ENCODE measurements at regions not wholly inside any gene's neighbourhood (a gene's known extent, or its start where the extent isn't known, plus 50 kb on each side); places are given as distances from the start of the nearest gene placed in this dataset.

- Histone ChIP-seq H3K4me3 (ENCODE audit: low read length in 2 of 2) (no peak overlapping the region), H3K27ac (ENCODE audit: low read depth, low read length) (no peak overlapping the region), H3K36me3 (ENCODE audit: insufficient read depth, low read length) (no peaks in the 10 kb centered on the region), H3K4me1 (ENCODE audit: insufficient read depth, low read length) (peaks cover 9% of the 10 kb centered on the region), H3K27me3 (ENCODE audit: insufficient read depth, low read length) (no peaks in the 10 kb centered on the region), H3K9me3 (ENCODE audit: control insufficient read depth in 1 of 2, low read length in 2 of 2) (no peaks in the 10 kb centered on the region)
- Mint-ChIP-seq H3K27me3 (no peaks in the 10 kb centered on the region), H3K4me3 (no peak overlapping the region), H3K36me3 (no peaks in the 10 kb centered on the region), H3K27ac (no peak overlapping the region), H3K4me1 (peaks cover 5 to 12% (median 10%) of the 10 kb centered on the region in 4 donors), H3K9me3 (peaks cover 0 to 3% (median 0%) of the 10 kb centered on the region in 8 donors)
- ChIA-PET CTCF (ENCODE audit: partially characterized antibody) (interaction anchor here (0.7 to 3.0 kb wide), 8 partner anchors 41 to 1819 kb away, joined by 3 to 35 read pairs (median 4); no protein-coding TSS in a partner anchor), POLR2A (ENCODE audit: partially characterized antibody) (no interaction called here)
- intact Hi-C loops (cut with micrococcal nuclease), result no loop called here
- no peak for DNase-seq
These were observed 391.6 kb upstream of the DPPA4 start for GRCh38 chr3:109728861-109729494.

- DNase-seq, result peak; percentile 58 to 66 (median 62)
- ChIA-PET POLR2A (ENCODE audit: partially characterized antibody) (no interaction called here), CTCF (ENCODE audit: partially characterized antibody) (interaction anchor here (0.8 to 1.5 kb wide), 3 partner anchors 9 to 1807 kb away, joined by 3 to 18 read pairs (median 3); no protein-coding TSS in a partner anchor)
- Histone ChIP-seq H3K27me3 (ENCODE audit: insufficient read depth, low read length) (no peaks in the 10 kb centered on the region), H3K36me3 (ENCODE audit: insufficient read depth, low read length) (no peaks in the 10 kb centered on the region), H3K4me3 (ENCODE audit: low read length in 2 of 2) (no peak overlapping the region), H3K4me1 (ENCODE audit: insufficient read depth, low read length) (peaks cover 9% of the 10 kb centered on the region), H3K9me3 (ENCODE audit: control insufficient read depth in 1 of 2, low read length in 2 of 2) (no peaks in the 10 kb centered on the region), H3K27ac (ENCODE audit: low read depth, low read length) (no peak overlapping the region)
- intact Hi-C loops (cut with micrococcal nuclease), result loop anchor here (1.0 to 10.0 kb wide), 6 partner anchors 75 to 1349 kb away; no protein-coding TSS in a partner anchor
- no peak overlapping the region for H3K4me3 Mint-ChIP-seq
- peaks cover 5 to 12% (median 10%) of the 10 kb centered on the region in 4 donors for H3K4me1 Mint-ChIP-seq
- peaks cover 0 to 3% of the 10 kb centered on the region in 2 donors for H3K36me3 Mint-ChIP-seq
- H3K9me3 Mint-ChIP-seq, result peaks cover 2 to 15% (median 9%) of the 10 kb centered on the region in 8 donors
- no peaks in the 10 kb centered on the region for H3K27me3 Mint-ChIP-seq
- no peak overlapping the region for H3K27ac Mint-ChIP-seq
These were observed 394.5 kb upstream of the DPPA4 start for GRCh38 chr3:109731639-109732473.

GRCh38 chr3:109743981-109744380 lies 406.6 kb upstream of the DPPA4 start:
- Mint-ChIP-seq H3K4me1 (peaks cover 0 to 3% (median 2%) of the 10 kb centered on the region in 4 donors), H3K4me3 (no peak overlapping the region), H3K27ac (no peak overlapping the region), H3K27me3 (no peaks in the 10 kb centered on the region), H3K9me3 (peaks cover 0 to 5% (median 1%) of the 10 kb centered on the region in 8 donors), H3K36me3 (peaks cover 0 to 9% of the 10 kb centered on the region in 2 donors)
- Histone ChIP-seq H3K36me3 (ENCODE audit: insufficient read depth, low read length) (no peaks in the 10 kb centered on the region), H3K4me3 (ENCODE audit: low read length in 2 of 2) (no peak overlapping the region), H3K27ac (ENCODE audit: low read depth, low read length) (no peak overlapping the region), H3K9me3 (ENCODE audit: control insufficient read depth in 1 of 2, low read length in 2 of 2) (no peaks in the 10 kb centered on the region), H3K4me1 (ENCODE audit: insufficient read depth, low read length) (no peaks in the 10 kb centered on the region), H3K27me3 (ENCODE audit: insufficient read depth, low read length) (no peaks in the 10 kb centered on the region)
- intact Hi-C loops (cut with micrococcal nuclease), result no loop called here
- CTCF ChIA-PET (ENCODE audit: partially characterized antibody), result no interaction called here
- DNase-seq, result no peak
- POLR2A ChIA-PET (ENCODE audit: partially characterized antibody), result no interaction called here

GRCh38 chr3:109772520-109772919 lies 435.2 kb upstream of the DPPA4 start:
- Histone ChIP-seq H3K27me3 (ENCODE audit: insufficient read depth, low read length) (no peaks in the 10 kb centered on the region), H3K4me3 (ENCODE audit: low read length in 2 of 2) (no peak overlapping the region), H3K27ac (ENCODE audit: low read depth, low read length) (no peak overlapping the region), H3K9me3 (ENCODE audit: control insufficient read depth in 1 of 2, low read length in 2 of 2) (no peaks in the 10 kb centered on the region), H3K36me3 (ENCODE audit: insufficient read depth, low read length) (no peaks in the 10 kb centered on the region), H3K4me1 (ENCODE audit: insufficient read depth, low read length) (peaks cover 12% of the 10 kb centered on the region)
- intact Hi-C loops (cut with micrococcal nuclease), result no loop called here
- Mint-ChIP-seq H3K4me1 (peaks cover 13 to 29% (median 21%) of the 10 kb centered on the region in 4 donors), H3K4me3 (peak overlapping the region in 1 of 8 donors; percentile 26), H3K27me3 (no peaks in the 10 kb centered on the region), H3K36me3 (peaks cover 0 to 8% of the 10 kb centered on the region in 2 donors), H3K27ac (no peak overlapping the region), H3K9me3 (peaks cover 0 to 20% (median 11%) of the 10 kb centered on the region in 8 donors)
- no peak for DNase-seq
- ChIA-PET POLR2A (ENCODE audit: partially characterized antibody) (no interaction called here), CTCF (ENCODE audit: partially characterized antibody) (interaction anchor here (1.1 kb wide), 1 partner anchor 542 kb away, joined by 3 read pairs; no protein-coding TSS in a partner anchor)

- H3K27ac ChIP-seq (ENCODE audit: low read depth, low read length), result no peak overlapping the region
- H3K4me3 ChIP-seq (ENCODE audit: low read length in 2 of 2), result no peak overlapping the region
- DNase-seq, result no peak
- peaks cover 13 to 29% (median 21%) of the 10 kb centered on the region in 4 donors for H3K4me1 Mint-ChIP-seq
- H3K27ac Mint-ChIP-seq, result peak overlapping the region in 1 of 7 donors; percentile 62
- intact Hi-C loops (cut with micrococcal nuclease), result no loop called here
- peak overlapping the region in 2 of 8 donors; percentile 0 to 37 for H3K4me3 Mint-ChIP-seq
- H3K4me1 ChIP-seq (ENCODE audit: insufficient read depth, low read length), result peaks cover 12% of the 10 kb centered on the region
- H3K36me3 Mint-ChIP-seq, result peaks cover 0 to 17% of the 10 kb centered on the region in 2 donors
- no peaks in the 10 kb centered on the region for H3K27me3 ChIP-seq (ENCODE audit: insufficient read depth, low read length)
- no peaks in the 10 kb centered on the region for H3K27me3 Mint-ChIP-seq
- peaks cover 0 to 36% (median 18%) of the 10 kb centered on the region in 8 donors for H3K9me3 Mint-ChIP-seq
- H3K9me3 ChIP-seq (ENCODE audit: control insufficient read depth in 1 of 2, low read length in 2 of 2), result no peaks in the 10 kb centered on the region
- ChIA-PET CTCF (ENCODE audit: partially characterized antibody) (no interaction called here), POLR2A (ENCODE audit: partially characterized antibody) (interaction anchor here (1.5 kb wide), 2 partner anchors 30 to 31 kb away, joined by 4 read pairs; no protein-coding TSS in a partner anchor)
- H3K36me3 ChIP-seq (ENCODE audit: insufficient read depth, low read length), result no peaks in the 10 kb centered on the region
These were observed 436.8 kb upstream of the DPPA4 start for GRCh38 chr3:109774108-109774507.

- Mint-ChIP-seq H3K27ac (no peak overlapping the region), H3K36me3 (peaks cover 6 to 11% of the 10 kb centered on the region in 2 donors), H3K9me3 (peaks cover 2 to 32% (median 20%) of the 10 kb centered on the region in 8 donors), H3K27me3 (no peaks in the 10 kb centered on the region), H3K4me1 (peaks cover 2 to 11% (median 8%) of the 10 kb centered on the region in 4 donors), H3K4me3 (no peak overlapping the region)
- Histone ChIP-seq H3K36me3 (ENCODE audit: insufficient read depth, low read length) (no peaks in the 10 kb centered on the region), H3K9me3 (ENCODE audit: control insufficient read depth in 1 of 2, low read length in 2 of 2) (no peaks in the 10 kb centered on the region), H3K4me1 (ENCODE audit: insufficient read depth, low read length) (no peaks in the 10 kb centered on the region), H3K4me3 (ENCODE audit: low read length in 2 of 2) (no peak overlapping the region), H3K27me3 (ENCODE audit: insufficient read depth, low read length) (no peaks in the 10 kb centered on the region), H3K27ac (ENCODE audit: low read depth, low read length) (no peak overlapping the region)
- intact Hi-C loops (cut with micrococcal nuclease), result no loop called here
- ChIA-PET CTCF (ENCODE audit: partially characterized antibody) (no interaction called here), POLR2A (ENCODE audit: partially characterized antibody) (interaction anchor here (2.0 kb wide), 1 partner anchor 21 kb away, joined by 6 read pairs; no protein-coding TSS in a partner anchor)
- DNase-seq, result no peak
These were observed 446.9 kb upstream of the DPPA4 start for GRCh38 chr3:109784285-109784684.

All from CD4-positive, alpha-beta memory T cell (primary cell).